NB4 (cell line): ENCODE measurements at regions not wholly inside any gene's neighbourhood (a gene's known extent, or its start where the extent isn't known, plus 50 kb on each side); places are given as distances from the start of the nearest gene placed in this dataset.

Experiments
- DNase-seq: peaks from one replicate; pipeline ENCODE4 v3.0.0; 2010; ENCODE audit warnings: low read depth
- H3K4me3 ChIP-seq: one replicate; pipeline ENCODE4 v1.5.1; 2011; ENCODE audit warnings: mild to moderate bottlenecking, low read depth, low read length, moderate library complexity
- CTCF ChIP-seq: IDR thresholded peaks from one replicate; pipeline ENCODE4 v1.5.1; 2012; ENCODE audit warnings: low read depth, low read length
- MAX ChIP-seq: IDR thresholded peaks from 2 replicates; pipeline ENCODE4 v1.6.1; 2011; ENCODE audit warnings: low read depth, low read length
- MYC ChIP-seq: IDR thresholded peaks from 2 replicates; pipeline ENCODE4 v1.6.1; 2011; ENCODE audit warnings: low read depth, low read length
- POLR2A ChIP-seq: IDR thresholded peaks from 2 replicates; pipeline ENCODE4 v1.6.1; 2011; ENCODE audit warnings: mild to moderate bottlenecking; ENCODE audit not compliant: insufficient read length; ENCODE audit errors: extremely low read depth

GRCh38 chr2:195022508-195022830 is 634.6 kb upstream of the SLC39A10 start:
- TF ChIP-seq MYC (no peak), MAX (no peak), POLR2A (no peak), CTCF (no peak)
- no peak overlapping the region for H3K4me3 ChIP-seq
- DNase-seq: no peak

GRCh38 chr2:195021711-195022507 is 635.1 kb upstream of the SLC39A10 start:
- H3K4me3 ChIP-seq: no peak overlapping the region
- DNase-seq: no peak
- TF ChIP-seq POLR2A (no peak), MYC (no peak)

GRCh38 chr2:195018462-195018861 is 638.6 kb upstream of the SLC39A10 start:
- no peak for TF ChIP-seq POLR2A
- no peak for TF ChIP-seq MAX
- TF ChIP-seq CTCF: no peak
- TF ChIP-seq MYC: no peak
- DNase-seq: no peak
- no peak overlapping the region for H3K4me3 ChIP-seq

- DNase-seq: no peak
- TF ChIP-seq POLR2A: no peak
- H3K4me3 ChIP-seq: no peak overlapping the region
Observed at GRCh38 chr2:195017890-195018289, 639.1 kb upstream of the SLC39A10 start.

GRCh38 chr2:195016841-195017240 is 640.2 kb upstream of the SLC39A10 start:
- DNase-seq: no peak
- H3K4me3 ChIP-seq: no peak overlapping the region
- no peak for TF ChIP-seq MYC
- no peak for TF ChIP-seq MAX
- no peak for TF ChIP-seq POLR2A
- no peak for TF ChIP-seq CTCF

- DNase-seq: peak; percentile 10
- no peak overlapping the region for H3K4me3 ChIP-seq
- no peak for TF ChIP-seq POLR2A
- no peak for TF ChIP-seq CTCF
- TF ChIP-seq MYC: no peak
- no peak for TF ChIP-seq MAX
Observed at GRCh38 chr2:195009202-195009601, 647.8 kb upstream of the SLC39A10 start.

GRCh38 chr2:195006856-195007255 is 650.2 kb upstream of the SLC39A10 start:
- TF ChIP-seq CTCF (no peak), MYC (no peak), POLR2A (no peak), MAX (no peak)
- no peak for DNase-seq
- no peak overlapping the region for H3K4me3 ChIP-seq
